Stimulated activated CD4-positive, alpha-beta T cell treated with anti-CD3 and anti-CD28 coated beads, Interleukin-12 subunit alpha, Interleukin-12 subunit beta, amount 100 ng/mL, for 24 hours (primary cell): ENCODE measurements at regions not wholly inside any gene's neighbourhood (a gene's known extent, or its start where the extent isn't known, plus 50 kb on each side); places are given as distances from the start of the nearest gene placed in this dataset.
"Not testable (repeated sequence)": the region's sequence is repeated elsewhere in the genome, so short reads cannot be mapped to it uniquely, and the experiment has no call there.

Experiments used
- DNase-seq, 2 experiments: peaks; one replicate each; pipeline ENCODE4 v3.0.0-alpha.2; 2020; ENCODE audit warnings: low read depth in 2 of 2

- DNase-seq = no peak
These were observed 156.8 kb upstream of the ALG10B start for GRCh38 chr12:38159591-38160317.

DNA sequence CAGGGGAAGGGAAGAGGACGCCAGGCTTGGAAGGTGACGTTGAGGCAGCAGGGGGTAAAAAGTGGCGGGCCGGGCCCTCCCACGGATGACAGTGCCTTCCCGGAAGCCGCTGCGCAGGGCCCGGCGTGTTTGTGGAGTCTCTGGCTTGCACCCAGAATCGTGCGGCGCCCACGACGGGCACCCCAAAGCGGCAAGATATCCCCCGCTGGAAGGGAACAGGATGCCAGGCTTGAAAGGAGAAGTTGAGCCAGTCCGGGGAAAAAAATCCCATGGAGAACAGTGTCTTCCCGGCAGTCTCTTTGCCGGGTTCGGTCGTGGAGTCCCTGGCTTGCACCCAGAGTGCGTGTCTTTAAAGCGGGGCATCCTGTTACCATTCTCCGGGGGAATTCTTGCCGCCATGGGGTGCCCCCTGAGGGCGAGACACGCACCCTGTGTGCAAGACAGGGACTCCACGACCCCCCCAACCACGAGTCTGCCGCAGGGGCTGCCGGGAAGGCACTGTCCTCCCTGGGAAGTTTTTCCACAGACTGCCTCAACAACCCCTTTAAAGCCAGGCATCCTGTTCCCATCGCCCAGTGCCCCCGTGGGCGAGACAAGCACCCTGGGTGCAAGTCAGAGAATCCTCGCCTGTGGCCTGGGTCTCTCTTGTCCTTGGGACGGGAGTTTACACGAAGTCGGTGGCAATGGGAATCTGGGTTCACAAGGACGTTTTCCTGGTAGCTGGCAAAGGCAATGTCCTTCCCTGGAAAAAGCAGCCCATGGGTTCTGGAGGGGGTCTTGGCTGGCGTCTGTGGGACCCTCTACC, 156.1 kb upstream of the ALG10B start:
- DNase-seq = no peak

GRCh38 chr12:38161123-38162000, 155.2 kb upstream of the ALG10B start:
- DNase-seq = no peak

- no peak for DNase-seq
These were observed 154.6 kb upstream of the ALG10B start for GRCh38 chr12:38162013-38162412.

DNA sequence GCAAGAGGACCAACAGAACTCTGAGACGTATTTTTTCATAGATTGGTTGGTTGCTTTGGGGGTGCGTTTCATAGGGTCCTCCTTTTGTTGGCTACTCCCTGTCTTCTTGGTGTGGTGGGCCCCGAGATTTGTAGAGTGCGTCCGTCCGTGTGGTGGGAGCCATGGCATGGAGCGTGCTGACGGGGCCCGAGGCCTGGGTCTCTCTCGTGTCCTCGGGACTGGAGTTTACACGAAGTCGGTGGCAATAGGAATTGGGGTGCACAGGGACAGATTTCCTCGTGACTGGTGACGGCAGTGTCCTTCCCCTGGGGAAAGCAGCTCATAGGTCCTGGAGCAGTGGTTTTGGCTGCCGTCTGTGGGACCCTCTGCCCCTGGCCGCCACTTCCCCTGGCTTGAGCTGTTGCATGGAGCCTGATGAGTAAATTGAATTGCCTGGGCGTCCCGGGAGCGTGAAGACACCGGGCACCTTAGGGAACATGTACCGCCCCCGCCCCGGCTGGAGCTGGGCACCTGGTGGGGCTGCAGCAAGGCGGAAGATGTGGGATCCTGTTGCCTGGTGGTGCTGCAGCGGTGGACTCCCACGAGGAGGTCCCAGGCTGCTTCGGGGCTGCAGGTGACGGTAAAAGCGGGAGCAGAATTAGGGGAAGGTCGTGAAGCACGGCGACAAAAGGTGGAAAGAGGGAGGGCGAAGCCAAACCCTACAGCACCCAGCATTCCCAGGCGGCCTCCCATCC, 153.7 kb upstream of the ALG10B start:
- no peak for DNase-seq

- DNase-seq = no peak
These were observed 153.2 kb upstream of the ALG10B start for GRCh38 chr12:38163442-38163801.

DNA sequence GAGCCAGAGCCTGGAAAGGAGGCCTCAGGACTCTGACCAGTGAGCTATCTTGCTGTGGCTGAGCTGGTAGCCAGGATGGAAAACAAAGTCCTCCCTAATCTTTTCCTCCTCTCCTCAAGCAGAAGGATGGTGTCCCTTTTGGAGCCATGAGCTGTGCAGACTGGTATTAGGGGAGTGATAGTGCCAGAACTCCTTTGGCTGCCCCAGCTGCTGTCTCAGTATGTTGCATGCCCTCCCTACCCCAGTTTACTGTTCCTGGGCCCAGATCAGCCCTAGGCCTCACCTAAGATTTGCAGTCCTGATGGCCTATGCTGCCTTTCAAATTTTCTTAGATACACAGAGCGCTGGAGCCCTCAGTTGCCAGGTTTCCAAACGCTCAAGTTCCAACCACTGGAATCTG, 150.3 kb upstream of the ALG10B start:
- DNase-seq = no peak

GRCh38 chr12:38175538-38175937, 141.0 kb upstream of the ALG10B start:
- no peak for DNase-seq

GRCh38 chr12:38183617-38184016, 133.0 kb upstream of the ALG10B start:
- DNase-seq = not testable (repeated sequence)

DNA sequence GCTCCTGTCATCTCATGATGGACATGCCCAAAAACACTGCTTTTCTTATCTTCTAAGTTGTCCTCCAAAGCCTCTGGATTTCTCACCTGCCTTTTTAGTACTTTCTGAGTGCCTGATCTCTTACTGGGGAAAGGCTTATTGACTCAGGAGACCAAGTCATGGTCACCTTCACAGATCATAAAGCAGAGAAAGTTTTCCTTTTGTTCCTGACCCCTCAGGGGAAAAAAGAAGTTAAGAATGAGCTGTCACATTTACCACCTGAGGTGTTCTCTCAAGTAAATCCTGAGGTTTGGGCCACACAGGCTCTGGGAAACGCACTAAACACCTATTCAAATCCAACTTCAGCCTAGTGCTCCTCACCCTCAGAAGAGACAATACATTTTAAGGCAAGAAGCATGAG, 119.3 kb upstream of the ALG10B start:
- not testable (repeated sequence) for DNase-seq

GRCh38 chr12:38201461-38202276, 114.9 kb upstream of the ALG10B start:
- no peak for DNase-seq

DNA sequence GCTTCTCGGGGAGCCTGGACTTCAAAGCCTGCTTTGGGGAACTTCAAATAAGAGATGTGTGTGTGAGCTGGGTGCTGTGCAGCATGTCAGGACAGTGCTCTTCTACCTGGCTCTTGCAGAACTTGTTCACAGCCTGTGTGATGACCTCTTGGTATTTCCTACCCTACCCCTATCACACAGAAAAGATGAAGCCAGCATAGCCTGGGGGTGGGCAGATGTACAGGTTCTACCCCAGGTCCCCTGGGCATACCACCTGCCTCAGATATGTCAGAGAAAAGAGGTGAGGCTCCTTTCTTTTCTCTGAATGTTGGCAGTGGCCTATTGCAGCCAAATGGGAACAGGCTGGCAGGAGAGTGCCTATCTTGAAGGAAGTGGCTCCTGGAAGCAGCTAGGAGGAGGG, 111.7 kb upstream of the ALG10B start:
- DNase-seq = no peak

- DNase-seq = no peak
These were observed 94.6 kb upstream of the ALG10B start for GRCh38 chr12:38222011-38222410.

- not testable (repeated sequence) for DNase-seq
These were observed 78.2 kb upstream of the ALG10B start for GRCh38 chr12:38238328-38238727.

- no peak for DNase-seq
These were observed 62.8 kb upstream of the ALG10B start for GRCh38 chr12:38253778-38254177.

DNA sequence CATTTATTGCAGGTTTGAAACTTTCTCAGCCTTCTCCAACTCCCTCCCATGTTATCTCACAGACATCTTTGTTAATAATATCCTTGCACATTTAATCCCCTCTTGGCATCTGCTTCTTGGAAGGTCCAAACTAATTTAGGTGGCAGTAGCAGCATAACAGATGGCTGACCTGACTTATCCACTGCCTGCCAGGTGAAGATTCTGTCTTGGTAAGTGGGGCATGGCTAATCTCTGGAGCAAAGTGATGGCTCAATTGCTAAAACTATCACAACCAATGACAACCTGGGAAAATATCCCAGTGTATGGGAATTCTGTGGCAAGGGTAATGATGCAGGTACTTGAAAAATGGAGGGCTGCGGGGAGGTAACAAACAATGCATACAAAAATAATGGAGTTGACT, 58.2 kb upstream of the ALG10B start:
- no peak for DNase-seq
